ENCODE measurements at regions not wholly inside any gene's neighbourhood (a gene's known extent, or its start where the extent isn't known, plus 50 kb on each side); places are given as distances from the start of the nearest gene placed in this dataset.

- no peak overlapping the region for H3K4me3 ChIP-seq
- H3K27ac ChIP-seq: no peak overlapping the region
Measured at GRCh38 chr16:75918109-75918508, 191.8 kb upstream of the CPHXL start.

- Histone ChIP-seq H3K4me3 (no peak overlapping the region), H3K27ac (no peak overlapping the region)
Measured at GRCh38 chr16:75919664-75920063, 193.4 kb upstream of the CPHXL start.

- H3K27ac ChIP-seq: no peak overlapping the region
- no peak overlapping the region for H3K4me3 ChIP-seq
Measured at GRCh38 chr16:75921281-75921680, 195.0 kb upstream of the CPHXL start.

- Histone ChIP-seq H3K27ac (no peak overlapping the region), H3K4me3 (no peak overlapping the region)
Measured at GRCh38 chr16:75922250-75922649, 196.0 kb upstream of the CPHXL start.

GRCh38 chr16:75924397-75924796 is 198.1 kb upstream of the CPHXL start:
- no peak overlapping the region for H3K27ac ChIP-seq

GRCh38 chr16:75927810-75928209 is 201.5 kb upstream of the CPHXL start:
- Histone ChIP-seq H3K27ac (no peak overlapping the region), H3K4me3 (no peak overlapping the region)

More at GRCh38 chr16:75924397-75924796, 198.1 kb upstream of the CPHXL start:
- H3K4me3 ChIP-seq: no peak overlapping the region

- H3K4me3 ChIP-seq: no peak overlapping the region
- no peak overlapping the region for H3K27ac ChIP-seq
Measured at GRCh38 chr16:75928295-75928694, 202.0 kb upstream of the CPHXL start.

- Histone ChIP-seq H3K4me3 (no peak overlapping the region), H3K27ac (no peak overlapping the region)
Measured at GRCh38 chr16:75929046-75929445, 202.8 kb upstream of the CPHXL start.

GRCh38 chr16:75931043-75931442 is 204.8 kb upstream of the CPHXL start:
- no peak overlapping the region for H3K27ac ChIP-seq
- H3K4me3 ChIP-seq: no peak overlapping the region

- Histone ChIP-seq H3K27ac (no peak overlapping the region), H3K4me3 (no peak overlapping the region)
Measured at GRCh38 chr16:75931970-75932369, 205.7 kb upstream of the CPHXL start.

- no peak overlapping the region for H3K4me3 ChIP-seq
- no peak overlapping the region for H3K27ac ChIP-seq
Measured at GRCh38 chr16:75938818-75939217, 212.5 kb upstream of the CPHXL start.

- no peak overlapping the region for H3K27ac ChIP-seq
Measured at GRCh38 chr16:75942351-75942750, 216.1 kb upstream of the CPHXL start.

GRCh38 chr16:75942936-75943335 is 216.6 kb upstream of the CPHXL start:
- Histone ChIP-seq H3K27ac (no peak overlapping the region), H3K4me3 (no peak overlapping the region)

More at GRCh38 chr16:75942351-75942750, 216.1 kb upstream of the CPHXL start:
- H3K4me3 ChIP-seq: no peak overlapping the region

GRCh38 chr16:75943705-75944514 is 217.6 kb upstream of the CPHXL start:
- H3K4me3 ChIP-seq: no peak overlapping the region
- no peak overlapping the region for H3K27ac ChIP-seq

- Histone ChIP-seq H3K27ac (no peak overlapping the region), H3K4me3 (no peak overlapping the region)
Measured at GRCh38 chr16:75945916-75946457, 219.7 kb upstream of the CPHXL start.

- H3K27ac ChIP-seq: no peak overlapping the region
- no peak overlapping the region for H3K4me3 ChIP-seq
Measured at GRCh38 chr16:75947626-75948239, 221.4 kb upstream of the CPHXL start.

GRCh38 chr16:75948441-75948840 is 222.2 kb upstream of the CPHXL start:
- H3K4me3 ChIP-seq: no peak overlapping the region
- H3K27ac ChIP-seq: no peak overlapping the region

GRCh38 chr16:75948886-75949285 is 222.6 kb upstream of the CPHXL start:
- H3K4me3 ChIP-seq: no peak overlapping the region
- H3K27ac ChIP-seq: no peak overlapping the region

- Histone ChIP-seq H3K27ac (no peak overlapping the region), H3K4me3 (no peak overlapping the region)
Measured at GRCh38 chr16:75952124-75952523, 225.8 kb upstream of the CPHXL start.

- no peak overlapping the region for H3K27ac ChIP-seq
- no peak overlapping the region for H3K4me3 ChIP-seq
Measured at GRCh38 chr16:75957870-75958269, 231.6 kb upstream of the CPHXL start.

Data from skin epidermis (tissue), 12 donors.